ENCODE measurements at regions not wholly inside any gene's neighbourhood (a gene's known extent, or its start where the extent isn't known, plus 50 kb on each side); places are given as distances from the start of the nearest gene placed in this dataset.

GRCh38 chr18:61608316-61608715, 275.1 kb downstream of the CDH20 start:
- H3K27ac ChIP-seq (ENCODE audit: low read length) = no peak overlapping the region
- no peak overlapping the region for H3K9ac ChIP-seq (ENCODE audit: low read depth, low read length)

DNA sequence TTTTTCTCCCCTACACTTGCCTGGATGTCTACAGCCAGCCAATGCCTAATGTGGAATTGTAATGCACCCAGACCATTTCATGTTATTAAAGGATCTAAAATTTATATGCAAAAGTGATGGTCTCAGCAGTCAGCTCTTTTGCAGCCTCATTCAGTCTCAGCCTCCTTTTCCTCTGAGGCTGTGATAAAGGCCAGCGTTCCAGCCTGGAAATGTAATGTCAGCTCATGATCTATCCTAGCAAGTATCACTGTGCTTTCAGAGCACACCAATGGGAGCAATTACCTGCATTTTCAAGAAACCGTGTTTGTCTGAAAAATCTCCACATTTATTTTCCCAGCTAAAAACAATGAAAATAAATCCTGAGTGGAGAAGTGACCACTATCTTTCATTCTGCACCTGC, 274.6 kb downstream of the CDH20 start:
- H3K4me2 ChIP-seq (ENCODE audit: insufficient read depth, low read length) = no peak overlapping the region
- TF ChIP-seq, protein P1, sequence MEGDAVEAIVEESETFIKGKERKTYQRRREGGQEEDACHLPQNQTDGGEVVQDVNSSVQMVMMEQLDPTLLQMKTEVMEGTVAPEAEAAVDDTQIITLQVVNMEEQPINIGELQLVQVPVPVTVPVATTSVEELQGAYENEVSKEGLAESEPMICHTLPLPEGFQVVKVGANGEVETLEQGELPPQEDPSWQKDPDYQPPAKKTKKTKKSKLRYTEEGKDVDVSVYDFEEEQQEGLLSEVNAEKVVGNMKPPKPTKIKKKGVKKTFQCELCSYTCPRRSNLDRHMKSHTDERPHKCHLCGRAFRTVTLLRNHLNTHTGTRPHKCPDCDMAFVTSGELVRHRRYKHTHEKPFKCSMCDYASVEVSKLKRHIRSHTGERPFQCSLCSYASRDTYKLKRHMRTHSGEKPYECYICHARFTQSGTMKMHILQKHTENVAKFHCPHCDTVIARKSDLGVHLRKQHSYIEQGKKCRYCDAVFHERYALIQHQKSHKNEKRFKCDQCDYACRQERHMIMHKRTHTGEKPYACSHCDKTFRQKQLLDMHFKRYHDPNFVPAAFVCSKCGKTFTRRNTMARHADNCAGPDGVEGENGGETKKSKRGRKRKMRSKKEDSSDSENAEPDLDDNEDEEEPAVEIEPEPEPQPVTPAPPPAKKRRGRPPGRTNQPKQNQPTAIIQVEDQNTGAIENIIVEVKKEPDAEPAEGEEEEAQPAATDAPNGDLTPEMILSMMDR (IDR thresholded peaks at IDR 0.05; ENCODE audit: borderline replicate concordance, extremely low read depth, low read length, poor library complexity, severe bottlenecking) = no peak
- no peak for TF ChIP-seq EZH2 (IDR thresholded peaks at IDR 0.05; ENCODE audit: borderline replicate concordance, low read depth, low read length, severe bottlenecking)
- no peaks in the 10 kb centered on the region for H3K4me1 ChIP-seq (ENCODE audit: insufficient read depth, low read length)
- ATAC-seq (ENCODE audit: insufficient read depth, low read depth) (no peak), DNase-seq (no peak)
- H2AFZ ChIP-seq (ENCODE audit: low read depth, low read length) = no peak overlapping the region
- H3K27ac ChIP-seq (ENCODE audit: low read length) = no peak overlapping the region
- H4K20me1 ChIP-seq (ENCODE audit: insufficient read depth, low read length) = no peaks in the 10 kb centered on the region
- H3K9ac ChIP-seq (ENCODE audit: low read depth, low read length) = no peak overlapping the region
- peaks cover 5% of the 10 kb centered on the region for H3K27me3 ChIP-seq (ENCODE audit: insufficient read depth, low read length, poor library complexity)
- no peak overlapping the region for H3K4me3 ChIP-seq (ENCODE audit: low read depth in 1 of 2, low read length in 2 of 2)
- H3K79me2 ChIP-seq (ENCODE audit: insufficient read depth, low read length) = no peaks in the 10 kb centered on the region
- H3K36me3 ChIP-seq (ENCODE audit: insufficient read depth, low read length) = no peaks in the 10 kb centered on the region
- no peaks in the 10 kb centered on the region for H3K9me3 ChIP-seq (ENCODE audit: insufficient read depth, low read length, severe bottlenecking)

More at GRCh38 chr18:61608316-61608715, 275.1 kb downstream of the CDH20 start:
- H4K20me1 ChIP-seq (ENCODE audit: insufficient read depth, low read length) = no peaks in the 10 kb centered on the region
- H3K79me2 ChIP-seq (ENCODE audit: insufficient read depth, low read length) = no peaks in the 10 kb centered on the region
- H3K27me3 ChIP-seq (ENCODE audit: insufficient read depth, low read length, poor library complexity) = peaks cover 5% of the 10 kb centered on the region
- TF ChIP-seq EZH2 (IDR thresholded peaks at IDR 0.05; ENCODE audit: borderline replicate concordance, low read depth, low read length, severe bottlenecking) = no peak
- TF ChIP-seq, protein P1 (IDR thresholded peaks at IDR 0.05; ENCODE audit: borderline replicate concordance, extremely low read depth, low read length, poor library complexity, severe bottlenecking) = no peak
- no peaks in the 10 kb centered on the region for H3K9me3 ChIP-seq (ENCODE audit: insufficient read depth, low read length, severe bottlenecking)
- no peaks in the 10 kb centered on the region for H3K36me3 ChIP-seq (ENCODE audit: insufficient read depth, low read length)
- no peaks in the 10 kb centered on the region for H3K4me1 ChIP-seq (ENCODE audit: insufficient read depth, low read length)
- H3K4me2 ChIP-seq (ENCODE audit: insufficient read depth, low read length) = no peak overlapping the region
- H3K4me3 ChIP-seq (ENCODE audit: low read depth in 1 of 2, low read length in 2 of 2) = no peak overlapping the region
- no peak overlapping the region for H2AFZ ChIP-seq (ENCODE audit: low read depth, low read length)
- DNase-seq (no peak), ATAC-seq (ENCODE audit: insufficient read depth, low read depth) (no peak)

DNA sequence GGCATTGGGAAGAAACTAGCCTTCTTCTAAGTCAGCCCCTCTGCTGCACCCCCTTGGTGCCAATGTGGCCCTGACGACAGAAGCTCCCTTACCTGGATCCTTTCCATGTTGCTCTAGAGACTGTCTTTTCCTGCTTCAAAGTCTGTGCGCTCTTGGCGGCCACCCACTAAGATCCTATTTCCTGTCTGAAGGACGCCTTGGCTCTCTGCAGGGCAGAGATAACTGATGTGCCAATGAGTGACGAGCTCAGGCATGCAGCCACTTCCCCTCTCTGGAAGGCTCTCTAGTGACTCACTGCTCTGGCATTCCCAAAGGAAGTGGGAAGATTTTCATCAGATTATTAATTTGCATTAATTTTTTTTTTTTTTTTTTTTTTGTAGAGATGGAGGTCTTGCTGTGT, 273.5 kb downstream of the CDH20 start:
- H2AFZ ChIP-seq (ENCODE audit: low read depth, low read length) = no peak overlapping the region
- peaks cover 5% of the 10 kb centered on the region for H3K27me3 ChIP-seq (ENCODE audit: insufficient read depth, low read length, poor library complexity)
- no peaks in the 10 kb centered on the region for H3K9me3 ChIP-seq (ENCODE audit: insufficient read depth, low read length, severe bottlenecking)
- TF ChIP-seq, protein P1 (IDR thresholded peaks at IDR 0.05; ENCODE audit: borderline replicate concordance, extremely low read depth, low read length, poor library complexity, severe bottlenecking) = no peak
- TF ChIP-seq EZH2 (IDR thresholded peaks at IDR 0.05; ENCODE audit: borderline replicate concordance, low read depth, low read length, severe bottlenecking) = no peak
- no peaks in the 10 kb centered on the region for H4K20me1 ChIP-seq (ENCODE audit: insufficient read depth, low read length)
- no peaks in the 10 kb centered on the region for H3K36me3 ChIP-seq (ENCODE audit: insufficient read depth, low read length)
- DNase-seq = no peak
- no peaks in the 10 kb centered on the region for H3K79me2 ChIP-seq (ENCODE audit: insufficient read depth, low read length)
- no peaks in the 10 kb centered on the region for H3K4me1 ChIP-seq (ENCODE audit: insufficient read depth, low read length)
- H3K9ac ChIP-seq (ENCODE audit: low read depth, low read length) = no peak overlapping the region
- no peak overlapping the region for H3K27ac ChIP-seq (ENCODE audit: low read length)
- H3K4me3 ChIP-seq (ENCODE audit: low read depth in 1 of 2, low read length in 2 of 2) = no peak overlapping the region
- ATAC-seq (ENCODE audit: insufficient read depth, low read depth) = no peak; the same call in 2 of the 3 replicates
- H3K4me2 ChIP-seq (ENCODE audit: insufficient read depth, low read length) = no peak overlapping the region

Data from DND-41 (cell line).